NCI-H146 treated with DMSO at 0.1 percent for 48 hours (cell line): ENCODE measurements at regions not wholly inside any gene's neighbourhood (a gene's known extent, or its start where the extent isn't known, plus 50 kb on each side); places are given as distances from the start of the nearest gene placed in this dataset.

Experiments used
- DNase-seq: peaks from one replicate; lab custom pipeline; 2025; ENCODE audit not compliant: unreplicated experiment; lab: John Stamatoyannopoulos, UW

DNA sequence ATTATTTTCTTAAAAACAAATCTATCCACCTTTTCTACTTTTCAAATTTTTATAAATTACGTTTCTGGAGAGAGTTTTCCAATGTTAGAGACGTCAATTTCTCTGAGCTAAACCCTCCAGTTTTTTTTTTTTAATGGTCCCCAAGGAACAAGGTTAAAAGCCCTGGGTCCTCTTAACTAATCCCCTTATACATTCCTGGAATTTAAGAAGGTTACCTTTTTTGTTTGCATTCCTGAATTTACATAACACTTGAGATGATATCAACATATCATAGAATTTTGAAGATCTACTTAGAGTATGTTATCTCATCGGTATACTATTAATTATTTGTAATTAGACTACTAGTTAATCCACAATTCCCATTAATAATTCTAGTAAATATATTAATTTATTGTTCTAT lies 662.2 kb upstream of the LRFN5 start:
- DNase-seq, result no peak

DNA sequence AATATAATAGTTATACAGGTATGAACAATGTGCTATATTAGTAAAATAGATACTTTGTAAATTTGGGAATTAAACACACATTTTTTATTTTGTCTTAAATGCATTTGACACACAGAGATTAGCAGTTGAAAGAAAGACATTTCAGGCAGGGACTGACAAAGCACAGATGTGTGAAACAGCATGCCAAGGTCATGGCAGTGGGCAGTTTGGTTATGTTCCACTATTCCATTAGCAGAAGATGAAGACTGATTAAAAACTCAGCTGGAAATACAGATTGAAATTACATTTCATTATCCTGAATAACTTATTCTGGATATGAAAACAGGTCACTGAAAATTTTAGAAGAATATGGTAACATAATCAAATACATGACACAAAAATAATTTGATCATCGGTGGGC lies 669.8 kb upstream of the LRFN5 start:
- DNase-seq, result no peak

DNA sequence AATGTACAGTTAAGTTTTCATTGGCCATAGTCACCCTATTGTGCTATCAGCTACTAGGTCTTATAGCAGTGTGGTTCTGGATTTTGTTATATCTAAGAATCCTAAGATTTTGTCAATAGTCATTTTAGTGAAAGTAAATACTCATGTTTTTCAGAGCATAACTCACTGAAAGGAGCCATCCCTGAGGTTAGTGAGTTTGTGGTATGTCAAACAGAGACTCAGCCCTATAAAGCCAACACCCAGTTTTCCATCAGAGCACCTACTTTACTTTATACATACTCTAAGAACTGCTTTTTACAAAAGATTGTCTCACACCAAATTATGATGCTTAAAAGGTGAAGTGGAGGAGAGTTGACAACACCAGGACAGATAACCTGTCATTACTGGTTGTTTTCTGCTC lies 686.3 kb upstream of the LRFN5 start:
- no peak for DNase-seq

DNA sequence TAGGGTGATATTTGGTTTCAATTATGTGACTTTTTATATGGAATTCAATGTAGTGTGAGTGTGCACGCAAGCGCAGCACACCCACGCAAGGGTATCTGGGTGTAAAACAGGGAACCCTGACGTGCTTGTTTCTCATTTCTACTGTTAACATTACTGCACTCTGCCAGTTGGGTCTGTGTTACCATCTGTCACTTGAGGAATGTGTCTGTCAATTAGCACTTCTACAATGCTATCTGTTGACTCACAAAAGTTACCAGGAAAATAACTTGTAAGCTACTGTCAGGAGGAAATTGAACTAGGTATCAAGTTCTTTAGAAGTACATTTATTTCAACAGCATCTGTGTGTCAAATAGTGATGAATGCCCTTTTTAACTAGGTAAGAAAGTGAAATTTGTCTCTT lies 695.5 kb upstream of the LRFN5 start:
- DNase-seq, result no peak

DNA sequence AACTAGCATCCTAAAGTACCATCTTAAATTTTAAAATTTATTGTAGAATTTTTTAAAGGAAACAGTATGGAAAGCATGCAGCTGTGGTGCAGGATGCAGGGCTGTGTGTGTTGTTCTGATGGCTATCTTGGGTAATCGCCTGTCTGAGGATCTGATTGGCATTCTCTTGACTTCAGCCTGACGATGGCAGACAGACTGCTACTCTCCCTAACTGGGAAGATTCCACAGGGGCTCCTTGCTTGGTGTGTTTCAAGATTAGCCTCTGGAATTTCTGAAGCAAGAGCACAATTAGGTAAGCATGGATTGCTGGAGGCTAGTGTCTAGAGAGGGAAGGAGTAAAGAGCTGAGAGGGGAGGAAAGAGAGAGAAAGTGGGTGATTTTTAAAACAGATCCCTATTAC lies 696.8 kb upstream of the LRFN5 start:
- DNase-seq, result no peak

DNA sequence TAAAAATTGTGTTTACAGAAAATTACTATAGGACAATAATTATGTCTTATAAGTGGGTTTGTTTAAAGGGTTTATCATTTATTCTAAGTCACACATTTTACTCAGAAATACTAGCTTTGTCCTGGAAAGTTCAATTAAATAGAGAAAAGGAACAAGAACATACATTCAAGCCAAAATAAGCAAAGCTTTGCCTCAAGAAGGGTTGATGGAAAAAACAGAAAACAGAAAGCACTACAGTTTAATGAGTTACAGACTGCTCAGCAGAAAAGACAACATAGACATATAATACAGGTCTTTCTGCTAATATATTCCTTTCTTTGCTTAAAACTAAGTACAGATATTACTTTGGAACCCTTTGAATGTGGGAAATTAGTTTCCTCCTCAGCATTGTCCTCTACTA lies 703.0 kb upstream of the LRFN5 start:
- no peak for DNase-seq

DNA sequence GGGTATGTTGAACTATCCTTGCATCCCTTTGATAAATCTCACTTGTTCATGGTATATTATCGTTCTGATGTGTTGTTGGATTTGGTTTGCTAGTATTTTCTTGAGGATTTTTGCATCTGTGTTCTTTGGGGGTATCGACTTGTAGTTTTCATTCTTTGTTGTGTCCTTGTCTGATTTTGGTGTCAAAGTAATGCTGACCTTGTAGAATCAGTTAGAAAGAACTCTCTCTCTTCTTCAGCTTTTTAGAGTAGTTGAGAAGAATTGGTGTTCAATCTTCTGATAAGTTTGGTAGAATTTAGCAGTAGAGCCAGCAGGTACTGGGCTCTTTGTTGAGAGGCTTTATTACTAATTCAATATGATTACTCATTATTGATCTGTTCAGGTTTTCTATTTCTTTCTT lies 707.2 kb upstream of the LRFN5 start:
- DNase-seq, result no peak

DNA sequence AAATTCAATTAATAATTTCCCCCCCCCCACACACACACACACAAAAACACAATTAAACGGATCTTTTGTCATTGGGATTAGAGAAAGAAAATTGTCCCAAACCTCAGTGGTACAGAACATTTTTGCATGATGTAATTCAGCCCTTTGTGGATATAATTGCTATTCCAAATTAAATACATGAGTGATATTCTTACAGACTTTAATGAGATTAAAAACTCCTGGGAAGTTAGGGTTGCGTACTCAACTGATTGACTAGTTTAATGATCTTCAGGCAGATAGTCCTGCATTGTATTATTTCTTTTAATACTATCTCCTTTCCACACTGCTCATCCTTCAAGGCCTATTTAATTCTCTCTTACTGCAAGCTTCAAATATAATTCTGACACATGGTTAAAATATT lies 711.8 kb upstream of the LRFN5 start:
- no peak for DNase-seq

DNA sequence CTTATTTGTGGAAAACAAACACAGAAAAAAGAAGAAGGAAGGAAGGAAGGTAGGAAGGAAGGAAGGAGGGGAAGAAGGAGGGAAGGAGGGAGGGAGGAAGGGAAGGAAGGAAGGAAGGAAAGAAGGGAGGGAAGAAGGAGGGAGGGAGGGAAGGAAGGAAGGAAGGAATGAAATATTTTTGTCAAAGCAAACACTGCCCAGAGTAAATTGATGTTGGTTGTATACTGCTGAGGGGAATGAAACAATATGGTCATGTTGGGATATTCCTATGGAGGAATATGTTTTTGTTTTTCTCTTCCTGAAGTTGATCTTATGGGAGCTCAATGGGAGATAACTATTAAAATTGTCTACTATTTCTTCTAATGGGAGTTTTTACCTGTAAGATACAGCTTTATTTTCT lies 717.5 kb upstream of the LRFN5 start:
- no peak for DNase-seq

DNA sequence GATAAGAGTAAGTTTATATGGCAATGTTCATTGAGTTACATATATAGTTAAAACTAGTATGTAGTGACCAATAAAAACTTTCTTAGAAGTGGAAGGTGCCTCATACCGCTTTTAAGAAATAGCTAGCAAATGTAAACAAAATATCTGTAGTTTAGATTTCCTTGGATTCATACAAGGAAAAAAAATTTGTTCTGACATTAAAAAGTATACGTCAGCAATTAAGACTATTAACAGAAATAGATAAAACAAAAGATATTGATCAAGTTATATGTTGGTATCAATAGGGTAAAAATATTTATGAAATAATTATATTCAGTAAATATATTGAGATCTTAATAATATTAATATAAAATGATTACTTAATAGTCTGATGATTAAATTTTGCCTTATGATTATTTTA lies 718.8 kb upstream of the LRFN5 start:
- DNase-seq, result no peak

DNA sequence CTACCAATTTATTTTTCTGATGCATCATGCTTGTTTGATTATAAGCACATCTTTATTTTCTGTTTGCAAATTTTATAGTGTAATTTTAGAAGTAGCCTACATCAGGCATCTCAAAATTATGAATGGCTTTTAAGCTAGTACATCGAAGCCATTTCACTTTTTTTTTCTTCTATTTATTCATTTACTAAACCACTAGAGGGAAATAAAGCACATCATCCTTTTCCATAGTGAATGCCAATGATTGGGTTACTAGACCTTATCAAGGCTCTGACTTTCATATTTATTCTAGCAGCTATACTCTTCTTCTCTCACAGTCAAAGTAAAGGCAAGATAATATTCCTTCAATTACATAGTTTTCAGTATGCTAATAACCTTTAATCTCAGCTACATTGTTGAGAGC lies 736.4 kb upstream of the LRFN5 start:
- DNase-seq, result peak; percentile 28

DNA sequence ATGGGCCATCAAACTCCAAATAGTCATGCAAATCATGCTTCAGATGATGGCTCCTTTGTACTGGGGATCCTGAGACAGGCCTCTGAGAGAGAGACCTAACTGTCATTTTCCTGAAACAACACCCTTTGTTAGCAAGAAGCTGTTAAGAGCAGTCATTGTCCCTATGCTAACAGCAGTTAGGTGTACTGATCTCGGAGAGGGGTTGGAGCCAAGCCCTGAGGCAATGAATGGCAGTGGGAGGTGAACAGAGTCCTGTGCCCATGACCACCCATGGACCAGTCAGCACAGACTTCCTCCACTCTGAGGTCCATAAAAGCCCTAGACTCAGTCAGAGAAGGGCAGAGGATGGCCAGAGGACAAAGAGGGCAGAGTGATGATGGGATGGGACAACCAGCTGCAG lies 747.6 kb upstream of the LRFN5 start:
- no peak for DNase-seq

DNA sequence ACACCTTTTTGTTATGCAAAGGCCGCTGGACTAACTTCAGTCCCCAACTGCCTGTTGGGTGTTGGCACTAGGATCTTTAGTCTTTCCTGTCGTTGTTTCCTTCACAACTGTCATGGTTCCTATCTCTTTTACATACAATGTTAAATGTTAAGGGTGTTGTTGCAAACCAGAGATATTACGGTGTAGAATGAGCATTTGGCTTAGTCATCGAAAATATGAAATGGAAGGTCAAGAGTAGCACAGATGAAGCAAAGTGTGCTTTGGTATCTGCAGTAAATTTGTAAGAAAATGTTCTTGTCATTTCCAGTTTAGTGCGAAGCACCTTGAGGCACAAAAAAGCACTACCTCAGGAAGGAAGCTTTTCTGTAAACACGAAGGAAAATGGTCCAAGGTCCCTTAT lies 751.3 kb upstream of the LRFN5 start:
- no peak for DNase-seq

DNA sequence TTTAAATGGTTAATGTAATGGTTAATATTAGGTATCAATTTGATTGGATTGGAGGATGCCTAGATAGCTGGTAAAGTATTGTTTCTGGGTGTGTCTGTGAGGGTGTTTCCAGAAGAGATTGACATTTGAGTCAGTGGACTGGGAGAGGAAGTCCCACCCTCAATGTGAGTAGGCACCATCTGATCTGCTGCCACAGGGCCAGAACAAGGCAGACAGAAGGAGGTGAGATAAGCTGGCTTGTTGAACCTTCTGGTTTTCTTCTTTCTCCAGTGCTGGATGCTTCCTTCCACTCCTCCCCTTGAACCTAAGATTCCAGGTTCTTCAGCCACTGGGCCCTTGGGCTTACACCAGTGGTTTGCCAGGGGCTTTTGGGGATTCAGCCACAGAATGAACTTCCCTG lies 756.5 kb upstream of the LRFN5 start:
- no peak for DNase-seq

DNA sequence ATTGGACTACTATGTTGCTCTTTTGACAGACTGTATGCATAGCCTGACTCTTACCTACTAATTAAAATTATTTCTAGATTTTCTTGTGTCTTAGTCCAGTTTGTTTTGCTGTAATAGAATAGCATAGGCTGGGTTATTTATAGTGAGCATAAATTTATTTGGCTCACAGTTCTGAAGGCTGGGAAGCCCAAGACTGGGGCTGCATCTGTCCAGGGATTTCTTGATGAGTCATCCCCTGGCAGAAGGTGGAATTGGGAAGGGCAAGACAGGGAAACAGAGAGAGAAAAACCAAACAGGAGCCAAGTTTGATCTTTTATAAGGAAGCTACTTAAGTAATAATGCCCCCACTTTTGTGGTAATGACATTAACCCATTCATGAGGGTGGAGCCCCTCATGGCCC lies 759.2 kb upstream of the LRFN5 start:
- DNase-seq, result no peak

DNA sequence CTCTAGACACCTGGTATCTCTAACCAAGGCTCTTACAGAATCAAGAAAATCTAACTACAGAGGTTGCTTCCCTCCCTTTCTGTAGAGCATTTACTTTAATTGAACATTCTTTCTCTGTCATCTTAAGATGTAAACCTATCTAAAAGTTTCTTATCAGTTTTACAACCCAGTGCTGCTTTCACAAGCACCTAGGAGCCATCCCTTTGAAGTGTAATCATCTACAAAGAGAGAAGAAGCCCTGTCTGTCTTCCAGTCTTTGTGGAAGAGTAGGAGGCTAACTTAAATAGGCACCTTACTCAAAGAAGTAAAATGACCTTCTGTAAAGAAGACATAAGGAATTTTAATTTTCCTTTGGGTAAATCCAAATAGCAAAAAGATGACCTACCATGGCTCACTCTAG lies 763.9 kb upstream of the LRFN5 start:
- no peak for DNase-seq

DNA sequence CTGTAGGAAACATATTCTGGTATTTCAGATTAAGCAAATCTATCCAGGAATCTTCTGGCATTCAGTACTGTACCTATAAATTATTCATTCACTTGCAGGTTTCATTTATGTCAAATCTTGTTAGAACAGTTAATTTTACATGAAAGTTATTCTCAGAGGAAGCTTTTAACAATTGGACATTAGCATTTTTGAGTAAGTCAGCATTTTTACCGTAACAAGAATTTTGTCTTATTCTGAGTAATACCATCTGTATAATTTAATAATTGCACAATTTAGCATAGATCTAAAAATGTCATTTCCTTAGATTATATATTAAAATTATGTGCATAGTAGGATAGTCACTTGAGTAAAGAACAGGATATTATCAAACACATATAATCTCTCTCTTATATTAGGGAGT lies 764.8 kb upstream of the LRFN5 start:
- no peak for DNase-seq

DNA sequence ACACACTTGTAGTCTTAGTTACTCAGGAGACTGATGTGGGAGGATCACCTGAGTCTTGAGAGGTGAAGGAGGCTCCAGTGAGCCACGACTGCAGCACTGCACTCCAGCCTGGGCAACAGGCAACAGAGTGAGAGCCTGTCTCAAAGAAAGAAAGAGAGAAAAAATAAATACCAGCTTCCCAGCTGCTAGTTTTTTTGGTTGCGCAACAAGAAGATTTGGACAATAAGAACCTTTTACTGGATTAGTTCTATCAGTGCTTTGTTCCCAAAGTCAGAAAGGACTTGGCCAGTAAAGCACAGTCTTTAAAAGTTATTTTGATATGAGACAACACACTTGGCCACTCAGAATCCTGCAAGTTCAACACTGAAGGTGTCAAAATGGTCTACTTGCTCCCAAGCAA lies 768.1 kb upstream of the LRFN5 start:
- DNase-seq, result no peak

DNA sequence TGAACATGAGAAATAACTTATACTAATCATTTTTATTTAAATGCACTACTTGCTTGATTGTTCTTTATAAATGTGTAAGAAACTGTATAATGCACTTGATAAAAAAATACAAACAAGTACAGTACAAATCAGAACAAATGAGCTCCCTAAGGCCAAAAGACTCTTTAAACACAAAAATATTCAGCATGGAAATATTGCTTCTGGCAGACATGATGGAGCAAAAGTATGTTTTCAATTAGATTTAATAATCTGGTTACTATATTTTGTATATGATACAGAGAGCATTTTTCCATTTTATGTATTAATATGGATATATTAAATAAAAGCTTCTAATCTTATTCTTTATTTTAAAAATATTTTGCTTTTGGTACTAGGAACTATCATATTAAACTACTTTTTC lies 800.2 kb upstream of the LRFN5 start:
- no peak for DNase-seq

DNA sequence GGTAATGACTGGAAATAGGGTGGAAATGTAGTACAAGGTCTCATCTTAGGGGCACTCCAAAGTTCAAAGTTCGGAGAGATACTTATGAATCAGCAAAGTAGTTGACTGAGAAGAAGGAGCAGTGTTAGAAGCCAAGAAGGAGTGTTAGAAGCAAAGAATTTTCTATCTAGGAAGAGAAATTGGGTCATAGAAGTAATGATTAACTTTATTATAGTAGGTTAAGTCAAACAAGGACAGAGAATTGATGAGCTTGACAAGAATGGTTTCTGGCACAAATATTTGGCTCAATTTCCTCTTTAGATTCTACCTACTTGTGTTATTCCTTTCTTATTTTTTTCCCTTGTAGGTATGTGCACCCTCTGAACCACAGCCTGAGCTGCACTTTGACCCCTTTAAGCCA lies 810.5 kb upstream of the LRFN5 start:
- DNase-seq, result no peak

DNA sequence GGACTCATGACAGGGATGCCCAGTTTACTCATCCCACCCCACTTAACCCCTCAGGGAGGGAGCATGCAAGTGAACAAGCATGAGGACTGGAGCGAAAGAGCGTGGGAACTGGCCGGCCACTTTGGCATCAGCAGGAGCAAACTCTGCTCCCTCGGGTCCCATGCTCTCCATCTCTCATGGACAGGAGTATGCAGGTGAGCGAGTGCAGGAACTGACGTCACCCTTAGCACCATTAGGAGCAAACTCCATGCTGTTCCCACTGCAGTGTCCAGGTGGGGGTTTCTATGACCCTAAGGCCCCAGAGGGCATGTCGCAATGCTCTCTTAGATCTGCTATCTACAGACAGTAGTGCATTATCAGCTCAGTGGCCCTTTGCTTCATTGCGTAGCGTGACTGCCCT lies 821.8 kb upstream of the LRFN5 start:
- no peak for DNase-seq

DNA sequence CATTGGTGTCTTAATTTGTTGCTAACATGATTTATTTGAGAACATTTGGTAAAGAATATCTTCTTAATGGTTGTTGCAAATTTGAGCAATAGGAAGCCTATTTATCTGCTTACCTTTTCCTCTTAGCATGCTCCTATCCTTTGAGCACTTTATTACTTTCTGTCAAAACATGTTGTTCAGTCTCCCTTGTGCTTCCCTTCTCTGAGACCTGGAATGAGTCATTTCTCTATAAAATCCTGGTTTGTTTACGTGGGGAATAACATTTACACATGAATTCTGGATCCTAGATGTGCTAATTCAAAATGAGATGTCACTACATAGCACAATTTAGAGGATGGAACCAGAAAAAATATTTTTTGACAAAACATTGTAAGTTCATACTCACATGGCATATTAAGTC lies 844.0 kb upstream of the LRFN5 start:
- DNase-seq, result no peak

DNA sequence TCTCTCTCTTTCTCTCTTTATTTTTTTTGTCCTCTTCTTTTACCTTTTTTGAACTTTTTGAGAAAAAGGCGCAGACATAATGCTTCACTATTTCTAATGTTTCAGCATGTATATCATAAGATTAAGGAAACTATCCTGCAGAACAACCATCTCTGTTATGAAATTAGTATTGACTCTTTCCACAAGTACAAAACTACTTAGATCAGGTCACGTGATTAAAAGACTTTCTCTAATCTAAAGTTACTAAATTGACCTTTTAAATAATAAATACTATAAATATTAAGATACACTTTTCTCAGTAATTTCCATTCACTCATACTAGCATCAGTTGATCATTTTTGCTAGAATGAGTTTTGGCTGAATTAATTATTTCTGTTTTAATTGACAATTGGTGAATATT lies 844.5 kb upstream of the LRFN5 start:
- no peak for DNase-seq

DNA sequence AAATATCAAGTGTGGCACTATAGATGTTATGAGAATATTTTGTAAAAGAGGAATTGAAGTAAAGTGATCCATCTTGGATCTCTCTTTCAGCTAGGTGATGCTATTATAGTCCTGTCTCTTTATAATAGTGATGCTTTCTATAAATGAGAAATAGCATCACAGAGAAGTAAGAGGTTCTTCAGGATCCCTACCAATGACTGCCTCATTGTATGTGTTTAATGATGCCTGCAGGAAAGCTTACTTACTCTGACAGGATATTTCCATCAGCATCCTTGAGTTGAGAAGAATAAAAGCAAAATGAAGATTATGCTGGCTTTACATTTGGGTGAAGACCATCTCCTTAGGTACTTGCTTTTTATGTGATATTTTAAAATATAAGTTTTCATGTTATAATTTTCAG lies 846.0 kb upstream of the LRFN5 start:
- no peak for DNase-seq
